ENCODE measurements at regions not wholly inside any gene's neighbourhood (a gene's known extent, or its start where the extent isn't known, plus 50 kb on each side); places are given as distances from the start of the nearest gene placed in this dataset.

GRCh38 chr6:23195487-23195886 lies 626.1 kb downstream of the HDGFL1 start:
- TF ChIP-seq TCF12 (IDR thresholded peaks at IDR 0.05) = no peak
- no peak for TF ChIP-seq TCF12 (CRISPR knock-in tag; IDR thresholded peaks at IDR 0.05)
- TF ChIP-seq ZBTB20 (CRISPR knock-in tag; IDR thresholded peaks at IDR 0.05; ENCODE audit: borderline replicate concordance, low read depth) = no peak
- no peak for TF ChIP-seq SRY (CRISPR knock-in tag; IDR thresholded peaks at IDR 0.05)
- no peak for TF ChIP-seq CREM (IDR thresholded peaks at IDR 0.05)
- no peak for TF ChIP-seq CREM (CRISPR knock-in tag; IDR thresholded peaks at IDR 0.05)

Measured in HepG2 (cell line).